HG02938 (cell line): ENCODE measurements at regions not wholly inside any gene's neighbourhood (a gene's known extent, or its start where the extent isn't known, plus 50 kb on each side); places are given as distances from the start of the nearest gene placed in this dataset.

ENCODE experiments used
- ATAC-seq: cut with Tn5 transposase; IDR thresholded peaks from one replicate; pipeline ENCODE4 v1.9.1; 2021; ENCODE audit warnings: mild to moderate bottlenecking, moderate library complexity; ENCODE audit not compliant: unreplicated experiment

DNA sequence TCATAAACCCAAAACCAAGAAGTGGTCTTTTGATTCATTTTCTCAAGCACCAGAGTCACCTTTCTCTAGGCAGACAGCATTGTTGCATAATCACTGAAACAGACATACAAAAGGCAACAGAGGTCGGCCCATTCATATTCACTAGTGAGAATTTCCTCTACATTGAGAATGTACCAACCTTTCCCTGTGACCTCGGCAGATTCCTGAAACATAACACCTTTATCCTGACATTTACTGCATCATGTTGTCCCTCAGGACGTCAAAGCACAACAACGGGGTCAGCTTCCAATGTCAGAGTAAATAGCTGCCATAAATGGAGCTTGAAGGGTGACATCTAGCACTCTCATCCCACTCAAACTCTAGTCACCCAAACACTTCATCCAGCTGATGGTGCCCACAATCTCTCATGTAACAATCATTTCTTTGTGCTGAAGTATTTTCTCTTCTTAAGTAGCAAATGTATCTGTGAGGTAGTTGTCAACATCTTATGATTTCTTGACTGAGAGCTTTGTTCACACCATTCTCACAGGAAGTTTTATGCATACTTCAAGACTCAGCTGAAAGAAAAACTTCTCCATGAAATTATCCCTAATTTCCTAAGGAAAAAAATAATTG lies 802.6 kb upstream of the CHAC2 start:
- ATAC-seq = no peak

DNA sequence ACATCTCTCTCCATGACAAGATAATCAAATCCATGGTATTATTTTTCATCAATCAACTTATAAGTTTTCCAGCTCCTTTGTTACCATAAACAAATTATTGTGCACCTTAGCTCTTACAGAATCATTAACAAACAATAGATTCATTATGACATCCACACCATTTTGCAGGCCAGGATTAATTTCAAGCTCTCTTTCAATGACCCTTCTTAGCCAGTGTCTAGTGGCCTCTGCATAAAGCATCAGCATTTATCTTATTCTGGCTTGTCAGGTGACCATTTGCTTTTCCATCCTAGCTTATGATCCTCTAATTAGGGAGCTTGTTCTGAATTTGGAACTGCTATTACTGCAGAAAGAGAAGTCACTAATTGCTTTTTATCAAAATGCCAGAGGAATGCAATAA lies 806.2 kb upstream of the CHAC2 start:
- no peak for ATAC-seq

DNA sequence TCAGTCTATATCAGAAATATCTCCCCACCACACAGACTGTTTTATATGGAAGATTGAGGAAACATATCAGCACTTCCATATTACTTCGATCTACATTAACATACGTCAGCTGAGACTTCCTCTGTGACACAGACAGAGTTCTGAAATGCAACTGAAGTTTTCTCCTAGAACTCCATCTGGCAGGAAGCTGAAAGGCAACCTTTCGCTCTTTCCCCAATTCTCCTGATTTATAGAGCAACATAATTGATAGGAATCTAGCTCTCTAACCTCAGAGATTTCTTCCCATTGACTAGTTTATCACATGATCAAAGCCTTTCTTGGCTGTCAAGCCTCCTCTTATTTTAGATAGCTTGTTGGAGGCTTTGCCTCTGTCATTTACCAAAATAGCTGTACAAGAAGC lies 806.7 kb upstream of the CHAC2 start:
- no peak for ATAC-seq

DNA sequence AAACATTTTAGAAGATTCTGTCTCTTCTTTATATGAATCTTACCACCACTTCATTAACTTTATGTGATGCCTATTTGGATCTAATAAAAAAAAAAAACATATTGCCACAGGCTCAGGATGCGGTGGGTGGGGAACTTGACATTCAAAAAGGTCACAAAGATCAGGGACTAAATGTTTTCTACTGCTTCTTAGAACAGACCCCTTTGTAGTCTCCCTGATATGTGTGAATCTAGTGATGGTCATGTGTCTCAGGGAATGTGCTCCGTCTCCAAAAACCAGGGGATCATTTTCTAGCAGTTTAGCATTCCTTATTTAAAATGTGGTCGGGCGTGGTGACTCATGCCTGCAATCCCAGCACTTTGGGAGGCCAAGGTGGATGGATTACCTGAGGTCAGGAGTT lies 807.8 kb upstream of the CHAC2 start:
- ATAC-seq = no peak

DNA sequence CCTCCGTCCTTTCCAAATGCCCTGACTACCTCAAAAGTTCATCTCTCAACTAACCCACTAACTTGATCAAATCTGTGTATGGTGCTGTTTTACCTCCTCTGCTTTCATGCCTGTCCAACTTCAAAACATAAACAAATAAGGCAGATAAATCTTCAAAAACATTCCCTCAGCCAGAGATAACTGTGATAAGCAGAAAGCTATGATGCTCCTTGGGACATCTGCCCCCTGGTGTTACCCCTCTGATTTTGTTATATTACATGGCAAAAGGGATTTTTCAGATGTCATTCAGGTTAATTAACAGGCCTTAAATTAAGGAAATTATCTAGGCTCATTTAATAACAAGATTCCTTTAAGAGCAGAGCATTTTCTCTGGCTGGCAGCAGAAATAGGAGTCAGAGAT lies 810.8 kb upstream of the CHAC2 start:
- no peak for ATAC-seq

DNA sequence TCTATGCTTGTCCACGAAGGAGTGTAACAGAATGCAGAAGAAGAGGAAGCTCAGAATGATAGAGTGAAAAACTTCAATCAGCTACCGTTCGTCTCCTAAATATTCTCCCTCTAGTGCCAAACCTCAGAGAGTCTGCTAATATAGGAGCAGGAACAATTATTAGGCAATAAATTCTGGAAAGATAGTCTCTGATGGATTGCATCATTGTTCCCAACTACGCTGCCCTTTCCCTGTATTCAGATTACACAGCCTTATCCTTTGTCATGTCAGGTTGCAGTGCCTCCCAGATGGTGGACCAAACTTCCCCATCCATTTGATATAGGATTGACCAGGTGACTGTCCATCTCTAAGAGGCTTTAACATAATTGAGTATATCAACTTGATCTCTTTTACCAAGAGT lies 811.5 kb upstream of the CHAC2 start:
- no peak for ATAC-seq

DNA sequence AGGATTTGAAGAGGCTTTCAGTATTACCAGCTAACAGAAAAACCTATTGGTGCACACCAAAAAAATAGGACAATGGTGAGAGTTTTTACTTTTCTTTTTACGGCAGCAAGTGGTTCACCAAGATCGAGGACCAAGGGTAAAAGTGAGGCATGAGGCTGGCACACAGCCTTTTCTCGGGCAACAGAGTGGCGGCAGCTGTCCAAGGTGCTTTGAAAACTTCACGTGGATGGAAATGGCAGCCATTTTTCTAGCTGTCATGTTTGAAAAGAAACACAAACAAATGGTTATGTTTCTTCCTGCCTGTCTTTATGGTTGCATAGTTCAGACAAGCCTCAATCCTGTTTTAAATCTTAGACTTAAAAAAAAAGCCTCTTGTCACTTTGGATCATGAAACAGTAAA lies 812.5 kb upstream of the CHAC2 start:
- ATAC-seq = no peak

DNA sequence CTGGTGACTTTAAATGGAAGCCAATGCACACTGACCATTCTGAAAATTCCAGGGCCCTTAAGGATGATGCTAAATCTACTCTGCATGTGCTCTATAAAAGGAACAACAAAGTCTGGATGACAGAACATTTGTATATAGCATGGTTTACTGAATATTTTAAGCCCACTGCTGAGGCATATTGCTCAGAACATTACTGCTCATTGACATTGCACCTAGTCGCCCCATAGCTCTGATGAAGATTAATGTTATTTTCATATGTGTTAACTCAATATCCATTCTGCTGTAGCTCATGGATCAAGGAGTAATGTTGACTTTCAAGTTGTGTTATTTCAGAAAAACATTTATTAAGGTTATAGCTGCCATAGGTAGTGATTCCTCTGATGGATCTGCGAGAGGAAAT lies 827.5 kb upstream of the CHAC2 start:
- no peak for ATAC-seq

DNA sequence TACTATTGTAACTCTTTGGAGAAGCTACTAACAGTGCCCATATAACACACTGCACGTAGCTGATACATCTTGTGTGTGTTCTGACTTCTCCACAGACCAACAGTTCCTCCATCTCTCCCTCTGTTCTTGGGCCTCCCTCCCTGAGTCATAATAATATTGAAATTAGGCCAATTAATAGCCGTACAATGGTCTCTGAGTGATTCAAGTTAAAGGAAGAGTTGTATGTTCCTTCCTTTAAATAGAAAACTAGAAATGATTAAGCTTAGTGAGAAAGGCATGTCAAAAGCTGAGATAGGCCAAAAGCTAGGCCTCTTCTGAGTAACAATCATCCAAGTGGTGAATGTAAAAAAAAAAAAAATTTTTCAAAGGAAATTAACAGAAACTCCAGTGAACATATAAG lies 828.4 kb upstream of the CHAC2 start:
- ATAC-seq = no peak

DNA sequence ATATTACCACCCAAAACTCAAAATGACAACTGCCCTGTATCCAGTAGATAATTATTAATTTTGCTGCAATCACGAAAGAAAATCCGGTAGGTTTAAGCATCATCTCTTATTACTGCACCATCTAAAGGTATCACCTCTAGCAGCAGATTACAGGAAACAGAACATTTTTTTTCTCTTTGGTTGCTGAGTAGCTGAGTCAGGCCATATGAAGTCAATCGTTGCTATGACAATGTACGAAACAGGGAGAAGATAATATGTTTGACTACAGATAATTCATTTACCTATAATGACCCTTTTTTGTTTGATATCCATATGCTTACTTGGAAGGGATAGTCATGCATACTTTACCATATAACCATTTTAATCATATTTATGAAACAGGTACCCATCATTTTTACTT lies 831.6 kb upstream of the CHAC2 start:
- no peak for ATAC-seq

DNA sequence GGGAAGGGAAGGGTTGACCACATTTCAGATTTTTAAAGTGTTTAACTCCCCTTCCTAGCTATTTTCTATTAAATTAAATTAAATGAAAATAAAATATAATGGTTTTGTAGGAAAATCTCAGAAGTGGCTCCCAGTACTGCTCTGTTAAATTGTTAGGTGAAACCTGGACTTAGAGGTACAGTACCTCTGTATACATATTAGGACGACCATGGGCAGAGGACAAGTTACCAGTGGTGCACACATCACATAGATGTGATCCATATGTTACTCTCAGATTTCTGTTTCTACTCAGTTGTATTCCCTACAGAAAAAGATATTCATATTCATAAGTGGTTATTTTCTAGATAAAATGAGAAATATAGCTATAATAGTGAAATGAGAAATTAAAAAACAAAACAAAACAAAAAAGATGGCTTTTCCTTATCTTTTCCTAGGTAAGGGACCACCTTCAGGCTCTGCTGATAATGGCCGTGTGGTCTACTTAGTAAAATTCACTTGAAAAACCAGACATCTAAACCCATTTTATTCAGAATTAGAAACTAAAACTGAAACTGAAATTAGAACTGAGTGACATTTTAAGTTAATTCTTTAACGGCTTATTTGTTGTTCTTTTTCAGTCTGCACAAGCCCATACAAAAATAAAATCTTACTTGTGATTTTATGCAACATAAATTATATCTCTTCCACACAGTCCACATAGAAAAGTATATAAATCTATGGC lies 832.5 kb upstream of the CHAC2 start:
- ATAC-seq = peak; percentile 9

DNA sequence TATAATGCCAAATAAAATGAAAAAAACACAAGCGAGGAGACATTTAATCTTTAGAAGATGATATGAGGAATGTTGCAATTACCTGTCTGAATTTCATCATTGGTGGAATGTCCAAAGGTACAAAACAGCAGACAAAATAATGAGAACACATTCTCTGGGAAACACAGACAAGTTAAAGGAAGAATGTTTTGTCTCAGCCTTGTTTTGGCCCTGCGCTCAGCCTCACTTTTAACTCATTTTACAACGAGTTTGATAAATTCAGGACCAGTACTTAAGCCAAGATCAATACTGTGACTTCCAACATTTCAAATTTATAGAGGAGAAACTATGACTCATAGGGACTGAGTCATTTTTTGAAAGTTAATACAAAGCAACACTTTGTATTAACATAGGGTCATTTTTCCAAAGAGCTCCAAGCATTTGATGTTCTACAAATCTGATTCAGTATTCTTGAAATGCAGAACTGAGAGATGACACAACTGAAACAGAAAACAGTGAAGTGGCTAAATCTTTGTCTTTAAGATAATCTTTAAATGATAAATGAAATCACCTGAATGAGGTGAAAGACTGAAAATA lies 833.2 kb upstream of the CHAC2 start:
- ATAC-seq = peak; percentile 49

DNA sequence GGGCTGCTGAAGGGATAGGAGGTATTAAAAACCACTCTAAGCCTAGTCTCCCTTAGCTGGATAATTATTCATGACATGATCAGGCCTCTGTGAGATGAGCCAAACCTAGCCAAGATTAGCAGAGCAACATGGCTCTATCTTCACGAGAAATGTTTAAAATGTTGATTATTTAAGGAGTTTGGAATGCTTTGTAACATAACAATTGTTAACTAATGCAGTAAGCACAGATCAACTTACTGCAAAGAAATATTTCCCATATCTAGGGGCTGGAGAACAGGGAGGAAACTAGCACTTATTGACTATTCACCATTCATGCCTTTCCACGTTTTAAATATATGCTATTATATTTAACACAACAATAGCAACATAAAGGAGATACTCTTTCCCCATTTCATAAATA lies 833.7 kb upstream of the CHAC2 start:
- ATAC-seq = no peak

DNA sequence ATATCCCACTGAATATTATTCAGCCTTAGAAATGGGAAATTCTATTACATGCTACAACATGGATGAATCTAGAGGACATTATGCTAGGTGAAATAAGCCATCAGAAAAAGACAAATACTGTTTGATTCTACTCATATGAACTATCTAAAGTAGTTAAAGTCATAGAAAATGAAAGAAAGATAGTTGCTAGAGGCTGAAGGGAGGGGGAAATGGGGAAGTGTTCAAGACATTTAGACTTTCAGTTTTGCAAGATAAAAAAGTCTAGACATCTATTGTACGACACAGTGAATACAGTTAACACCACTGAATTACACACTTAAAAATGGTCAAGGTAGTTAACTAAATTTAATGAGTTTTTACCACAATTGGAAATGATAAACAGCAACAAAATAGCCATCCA lies 835.9 kb upstream of the CHAC2 start:
- peak; percentile 44 for ATAC-seq

DNA sequence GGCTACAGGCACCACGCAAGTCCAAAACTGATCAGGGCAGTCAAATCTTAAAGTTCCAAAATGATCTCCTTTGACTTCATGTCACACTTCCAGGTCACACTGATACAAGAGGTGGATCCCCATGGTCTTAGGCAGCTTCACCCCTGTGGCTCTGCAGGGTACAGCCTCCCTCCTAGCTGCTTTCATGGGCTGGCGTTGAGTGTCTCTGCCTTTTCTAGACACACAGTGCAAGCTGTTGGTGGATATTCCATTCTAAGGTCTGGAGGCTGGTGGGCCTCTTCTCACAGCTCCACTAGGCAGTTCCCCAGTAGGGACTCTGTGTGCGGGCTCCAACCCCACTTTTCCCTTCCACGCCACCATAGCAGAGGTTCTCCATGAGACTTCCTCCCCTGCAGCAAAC lies 838.2 kb upstream of the CHAC2 start:
- ATAC-seq = no peak

DNA sequence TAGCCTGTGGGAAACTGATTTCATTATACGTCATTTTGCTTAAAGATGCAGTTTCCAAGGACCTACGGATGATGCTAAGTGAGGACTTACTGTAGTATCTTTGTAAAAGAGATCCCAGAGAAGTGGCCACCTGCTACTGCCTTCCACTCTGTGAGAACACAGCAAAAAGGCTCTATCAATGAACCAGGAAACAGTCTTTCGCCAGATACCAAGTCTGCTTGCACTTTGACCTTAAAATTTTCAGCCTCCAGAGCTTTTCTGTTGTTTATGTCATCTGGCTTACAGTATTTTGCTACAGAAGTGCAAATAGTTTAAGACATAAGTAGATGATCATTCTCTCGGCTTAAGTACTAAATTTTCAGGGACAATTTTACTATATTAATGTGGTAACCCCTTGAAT lies 847.9 kb upstream of the CHAC2 start:
- no peak for ATAC-seq

DNA sequence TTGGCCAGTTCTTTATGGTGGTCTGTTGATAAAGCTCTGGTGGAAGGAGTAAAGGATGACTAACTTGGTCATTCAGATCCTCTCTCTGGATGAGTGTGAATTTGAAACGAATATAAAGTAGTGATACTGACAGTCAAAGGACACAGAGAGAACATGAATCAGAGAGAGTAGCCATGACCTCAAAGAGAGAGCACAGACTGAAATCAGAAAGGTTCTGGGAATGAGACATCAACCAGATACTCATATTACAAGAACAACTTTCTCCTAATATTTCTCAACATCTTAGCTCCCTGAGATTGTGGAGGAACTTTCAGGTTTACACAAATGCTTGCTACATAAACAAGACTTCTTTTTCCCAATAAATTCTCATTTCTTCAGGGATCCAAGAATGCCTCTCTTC lies 849.1 kb upstream of the CHAC2 start:
- ATAC-seq = no peak

DNA sequence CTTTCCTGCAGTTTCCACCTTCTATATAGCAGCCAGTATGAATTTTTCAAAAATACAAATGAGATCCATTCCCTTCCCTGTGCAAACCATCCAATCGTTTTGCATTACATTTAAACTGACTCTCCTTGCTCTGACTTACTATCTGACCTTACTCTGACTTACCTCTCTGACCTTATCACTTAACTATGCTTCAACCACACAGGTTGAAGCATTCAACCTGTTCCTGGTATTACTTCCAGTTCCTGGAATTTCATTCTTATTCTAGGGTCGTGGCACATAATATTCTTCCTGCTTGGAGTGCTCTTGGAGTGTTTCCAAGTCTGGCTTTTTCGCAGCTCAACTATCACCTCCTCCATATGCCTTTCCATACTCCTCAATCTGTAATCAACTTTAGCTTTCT lies 850.6 kb upstream of the CHAC2 start:
- ATAC-seq = no peak

DNA sequence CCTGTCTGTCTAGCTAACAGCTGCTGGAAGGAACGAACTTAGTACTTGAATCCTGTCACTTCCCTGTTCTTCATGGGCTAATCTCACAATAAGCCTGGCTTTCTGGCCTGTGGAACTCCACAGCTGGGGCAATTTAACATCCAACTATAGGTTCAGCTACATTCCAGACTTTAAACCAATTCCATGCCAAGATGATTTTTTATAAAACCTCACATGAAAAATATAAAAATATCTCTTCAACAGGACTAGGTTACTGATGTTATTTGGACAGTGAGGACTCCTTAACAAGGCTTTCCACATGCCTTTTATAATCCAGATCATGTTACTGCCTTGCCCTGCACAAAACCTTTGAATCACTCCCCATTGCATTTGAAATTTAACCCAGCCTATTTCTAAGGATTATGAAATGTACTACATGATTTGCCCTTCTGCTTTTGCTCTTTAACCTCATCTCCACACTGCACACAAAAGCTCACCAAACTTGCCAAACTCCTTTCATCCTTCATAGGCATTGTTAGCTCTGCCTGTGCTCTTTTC lies 863.2 kb upstream of the CHAC2 start:
- ATAC-seq = no peak

DNA sequence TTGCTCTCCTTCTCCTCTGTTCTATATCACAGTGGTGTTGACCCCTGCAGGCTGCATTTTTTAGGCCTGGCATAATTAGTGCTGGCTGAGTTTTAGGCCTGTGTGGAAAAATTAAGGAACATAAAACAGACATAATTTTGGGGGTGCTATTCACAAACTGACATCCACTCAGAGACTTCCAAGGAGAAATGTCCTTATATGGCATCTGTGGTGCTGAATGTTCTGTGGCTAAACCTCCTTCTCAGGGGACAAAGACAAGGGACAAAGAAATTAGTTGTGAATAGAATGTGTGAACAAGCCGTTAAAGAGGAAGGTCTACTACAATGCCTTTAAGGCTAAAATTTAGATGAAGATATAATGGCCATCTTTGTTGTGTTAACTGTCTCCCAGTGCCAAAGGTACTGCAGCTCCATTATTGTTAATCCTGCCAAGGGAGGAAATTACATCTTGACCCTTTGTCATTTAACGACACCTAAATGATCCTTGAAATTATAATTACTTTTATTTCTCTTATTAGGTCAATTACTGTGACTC lies 870.0 kb upstream of the CHAC2 start:
- no peak for ATAC-seq

DNA sequence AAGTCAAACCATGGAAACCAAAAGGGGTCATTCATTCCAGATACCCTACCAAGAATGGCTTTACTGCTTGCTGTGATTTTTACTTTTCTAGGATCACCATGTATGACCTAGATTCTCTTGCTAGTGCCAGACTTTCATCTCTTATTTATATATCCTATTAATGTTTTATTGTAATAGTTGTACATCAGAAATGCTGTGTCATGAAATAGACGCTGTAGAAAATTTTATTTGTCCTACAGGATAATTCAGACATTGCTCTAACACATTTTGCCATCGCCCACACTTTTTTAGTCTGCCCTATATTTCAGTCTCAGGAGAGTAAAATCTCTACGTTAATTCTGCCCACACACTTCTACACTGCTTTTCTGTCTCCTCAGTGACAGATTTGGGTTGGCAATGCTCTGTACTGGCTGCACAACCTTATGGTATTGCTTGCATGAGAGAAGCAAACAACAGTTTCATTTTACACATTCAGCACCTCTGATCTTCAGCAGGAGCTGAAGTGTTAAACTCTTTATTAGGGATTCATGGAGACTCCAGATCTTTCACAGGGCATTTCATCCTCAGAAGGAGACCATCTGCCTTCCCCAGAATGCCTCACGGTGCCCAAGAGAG lies 871.8 kb upstream of the CHAC2 start:
- no peak for ATAC-seq

DNA sequence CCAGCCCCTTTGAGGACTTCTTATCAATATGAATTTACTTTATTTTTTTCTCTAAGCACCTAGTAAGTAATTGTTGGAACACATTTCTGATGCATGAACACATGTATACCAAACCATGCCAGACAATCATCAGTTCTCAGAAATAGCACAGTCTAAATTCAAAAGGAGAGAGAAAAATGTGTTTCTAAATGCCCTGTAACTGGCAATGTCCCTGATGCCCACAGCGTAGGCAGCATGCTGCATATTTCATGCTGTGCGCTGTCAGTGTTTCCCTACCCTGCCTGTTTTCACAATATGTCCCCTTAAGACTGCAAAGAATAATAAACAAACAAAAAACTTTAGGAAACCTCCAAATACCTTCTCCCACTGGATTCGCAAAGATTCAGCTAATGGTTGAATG lies 881.0 kb upstream of the CHAC2 start:
- ATAC-seq = no peak
